NCI-H82 (cell line): ENCODE measurements at regions not wholly inside any gene's neighbourhood (a gene's known extent, or its start where the extent isn't known, plus 50 kb on each side); places are given as distances from the start of the nearest gene placed in this dataset.

Experiments
- DNase-seq: peaks from one replicate; lab custom pipeline; 2025; lab: John Stamatoyannopoulos, UW

DNA sequence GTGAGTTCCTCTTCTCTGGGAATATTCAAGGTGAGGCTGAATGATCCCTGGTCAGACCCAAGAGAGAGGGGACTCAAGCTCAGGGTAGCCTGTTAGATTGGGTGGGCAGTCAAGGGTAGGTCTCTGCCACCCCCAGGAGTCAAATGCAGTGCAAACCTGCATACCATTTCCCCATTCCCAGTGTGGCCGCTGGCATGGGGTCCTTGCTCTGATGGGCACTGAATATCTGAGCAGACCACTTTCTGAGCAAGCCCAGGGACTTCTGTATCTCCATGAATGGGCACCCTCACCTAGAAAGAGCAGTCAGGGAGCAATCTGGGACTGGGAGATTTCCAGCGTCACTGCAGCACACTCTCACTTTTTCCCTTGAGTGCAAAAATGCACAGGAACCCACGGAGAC, 573.7 kb downstream of the BCL11B start:
- DNase-seq, result no peak

GRCh38 chr14:98700748-98701147, 571.2 kb downstream of the BCL11B start:
- DNase-seq, result no peak

- DNase-seq, result no peak
Measured at GRCh38 chr14:98701377-98701776, 570.6 kb downstream of the BCL11B start.

DNA sequence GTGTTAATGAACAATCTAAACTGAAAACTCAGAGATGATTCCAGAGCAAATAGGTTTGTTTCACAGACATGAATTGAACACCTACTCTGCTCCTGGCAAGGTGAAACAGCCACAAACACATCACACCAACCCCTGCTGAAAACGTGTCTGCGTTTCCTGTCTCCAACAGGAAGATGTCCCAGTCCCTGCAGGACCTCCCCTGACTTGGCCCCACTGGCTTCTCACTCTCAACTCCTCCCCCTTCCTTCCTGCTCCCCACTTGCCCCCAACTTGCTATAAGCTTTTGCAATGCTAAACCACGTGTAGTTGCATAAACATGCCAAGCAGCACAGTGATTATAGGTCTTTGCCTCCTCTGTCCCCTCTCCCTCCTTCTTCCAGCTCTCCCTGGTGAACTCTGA, 567.6 kb downstream of the BCL11B start:
- DNase-seq, result no peak

DNA sequence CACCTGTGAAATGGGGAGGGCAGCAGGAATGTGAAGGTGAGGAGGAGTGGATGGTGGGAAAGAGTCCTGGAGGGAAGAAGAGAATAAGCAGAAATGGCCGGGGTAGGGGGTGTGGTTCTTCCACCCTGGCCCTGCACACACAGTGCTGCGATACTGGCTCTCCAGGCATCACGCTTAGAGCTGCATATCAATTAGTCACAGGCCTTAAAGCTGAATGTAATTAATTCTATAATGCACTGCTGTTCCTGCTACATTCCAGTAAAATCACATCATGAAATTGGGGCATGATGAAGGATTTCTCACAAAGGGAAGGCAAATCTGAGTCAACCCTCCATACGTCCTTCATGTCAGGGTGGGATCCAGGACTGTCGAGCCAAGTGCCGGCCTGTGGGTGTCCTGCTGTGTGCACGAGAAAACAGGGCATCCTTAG, 566.1 kb downstream of the BCL11B start:
- no peak for DNase-seq

- DNase-seq, result no peak
Measured at GRCh38 chr14:98707522-98707921, 564.5 kb downstream of the BCL11B start.

DNA sequence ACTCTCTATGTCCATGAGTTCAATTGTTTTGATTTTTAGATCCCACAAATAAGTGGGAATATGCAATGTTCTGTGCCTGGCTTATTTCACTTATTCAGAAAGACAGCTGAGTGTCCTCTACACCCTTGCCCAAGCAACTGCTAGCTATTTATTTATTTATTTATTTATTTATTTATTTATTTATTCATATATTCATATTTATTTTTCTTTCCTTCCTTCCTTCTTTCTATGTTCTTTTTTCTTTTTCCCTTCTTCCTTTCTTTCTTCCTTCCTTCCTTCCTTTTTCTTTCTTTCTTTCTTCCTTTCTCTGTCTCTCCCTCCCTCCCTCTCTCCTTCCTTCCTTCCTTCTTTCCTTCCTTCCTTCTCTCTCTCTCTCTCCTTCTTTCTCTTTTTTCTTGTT, 563.4 kb downstream of the BCL11B start:
- DNase-seq, result no peak

DNA sequence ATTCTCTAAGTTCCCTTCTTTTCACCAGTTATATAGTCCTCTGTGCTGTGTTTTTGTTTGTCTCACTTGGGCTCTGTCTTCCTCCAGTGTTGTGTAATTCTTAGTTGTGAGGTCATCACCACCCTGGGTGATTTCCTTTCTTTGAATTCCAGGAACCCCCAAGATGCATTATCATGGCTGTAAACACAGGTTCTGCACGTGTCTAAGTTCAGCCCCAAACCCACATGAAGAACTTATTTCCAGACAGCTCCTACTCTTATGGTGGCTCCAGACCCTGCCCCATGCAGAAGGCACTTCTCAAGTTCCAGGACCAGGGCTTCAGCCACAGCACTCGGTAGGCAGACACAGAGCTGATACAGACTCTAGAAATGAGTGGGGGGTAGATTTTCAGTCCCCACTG, 560.5 kb downstream of the BCL11B start:
- no peak for DNase-seq

DNA sequence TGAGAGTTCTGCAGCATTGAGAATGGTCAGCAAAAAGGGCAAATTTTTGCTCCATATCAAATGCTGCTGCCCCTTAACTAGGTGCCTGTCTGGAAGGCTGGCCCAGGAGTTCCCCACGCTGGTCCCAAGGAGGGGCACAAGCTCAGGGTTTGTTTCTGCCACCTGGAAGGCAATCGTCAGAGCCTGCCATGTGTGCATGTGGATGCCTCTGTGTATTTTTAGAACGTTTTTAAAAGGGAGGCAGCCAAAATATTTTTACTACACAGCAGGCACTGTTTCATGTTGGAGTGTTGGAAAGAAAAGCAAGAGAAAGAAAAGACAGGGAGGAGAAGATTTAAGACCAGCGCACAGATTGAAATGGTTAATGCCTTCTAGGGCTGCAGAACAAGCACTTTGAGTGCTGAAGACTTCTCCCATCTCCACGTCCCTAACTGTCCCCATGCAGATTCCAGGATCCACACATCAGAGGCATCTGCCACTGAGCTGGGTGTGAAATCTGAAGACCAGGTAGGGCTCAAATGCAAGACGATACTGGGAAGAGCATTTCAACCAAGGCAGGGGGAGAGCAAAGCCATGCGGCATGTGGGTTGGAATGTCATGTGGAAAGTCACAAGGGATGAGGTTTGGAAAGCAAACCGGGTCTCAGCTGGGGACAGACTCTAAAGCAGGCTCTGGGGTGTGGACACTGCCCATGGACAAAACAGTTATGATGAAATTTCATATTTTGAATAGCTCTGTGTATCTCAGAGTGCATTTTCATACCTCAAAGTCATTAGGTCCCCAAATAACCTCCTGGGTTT, 557.2 kb downstream of the BCL11B start:
- no peak for DNase-seq

DNA sequence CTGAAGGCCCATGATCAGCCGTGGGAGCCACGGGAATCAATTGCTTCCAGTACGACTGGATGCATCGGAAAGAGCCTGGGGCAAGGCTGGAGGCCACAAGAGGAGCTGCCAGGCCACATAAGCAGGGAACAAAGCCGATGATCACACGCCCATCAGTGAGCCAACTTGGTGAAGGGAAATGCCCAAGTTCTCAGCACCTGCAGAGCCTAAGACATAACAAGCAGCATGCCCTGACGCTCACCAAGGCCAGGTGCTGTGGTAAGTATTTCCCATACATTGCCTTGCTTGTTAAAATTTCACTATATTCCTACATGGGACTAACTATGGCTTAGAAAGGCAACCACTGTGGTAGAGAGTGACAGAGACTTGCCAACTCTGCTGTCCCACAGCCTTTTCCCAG, 555.9 kb downstream of the BCL11B start:
- no peak for DNase-seq

DNA sequence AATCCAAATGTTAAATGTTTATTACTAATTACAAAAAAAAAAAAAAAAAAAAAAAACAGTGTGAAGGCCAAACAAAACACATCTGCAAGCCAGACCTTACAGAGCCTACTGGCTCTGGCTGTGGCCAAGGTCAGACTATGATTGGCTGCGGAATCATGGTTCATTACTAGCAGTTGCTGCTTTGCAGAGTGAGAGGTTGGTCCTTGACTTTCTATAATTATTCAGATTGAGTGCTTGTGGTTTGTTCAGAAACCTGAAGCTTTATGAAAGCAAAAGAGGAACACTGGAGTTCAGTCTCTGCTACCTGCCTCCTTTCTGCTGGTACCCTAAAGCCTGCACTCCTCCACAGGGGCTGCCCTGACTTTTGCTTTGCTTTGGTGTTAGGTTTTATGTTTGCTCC, 550.9 kb downstream of the BCL11B start:
- DNase-seq, result no peak

- DNase-seq, result no peak
Measured at GRCh38 chr14:98724734-98725133, 547.3 kb downstream of the BCL11B start.

GRCh38 chr14:98725191-98725590, 546.8 kb downstream of the BCL11B start:
- no peak for DNase-seq

DNA sequence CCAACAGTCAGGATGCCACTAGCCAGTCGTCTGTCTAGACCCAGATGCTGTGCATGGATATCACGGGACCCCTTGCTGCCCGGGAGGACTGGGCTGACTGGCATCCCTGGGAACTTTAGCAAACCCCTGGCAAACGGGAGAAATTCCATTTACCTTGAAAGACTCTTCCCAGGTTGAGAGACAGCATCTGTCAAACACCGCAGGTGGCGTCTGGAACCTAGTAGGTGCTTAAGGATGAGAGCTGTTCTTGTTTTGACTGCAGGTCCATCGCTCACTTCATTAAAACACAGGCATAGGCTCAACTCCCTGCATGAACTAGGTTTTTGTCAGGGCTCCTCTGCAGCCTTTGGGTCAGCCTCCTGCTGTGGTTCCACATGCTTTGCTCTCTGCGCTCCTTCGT, 546.3 kb downstream of the BCL11B start:
- DNase-seq, result no peak

DNA sequence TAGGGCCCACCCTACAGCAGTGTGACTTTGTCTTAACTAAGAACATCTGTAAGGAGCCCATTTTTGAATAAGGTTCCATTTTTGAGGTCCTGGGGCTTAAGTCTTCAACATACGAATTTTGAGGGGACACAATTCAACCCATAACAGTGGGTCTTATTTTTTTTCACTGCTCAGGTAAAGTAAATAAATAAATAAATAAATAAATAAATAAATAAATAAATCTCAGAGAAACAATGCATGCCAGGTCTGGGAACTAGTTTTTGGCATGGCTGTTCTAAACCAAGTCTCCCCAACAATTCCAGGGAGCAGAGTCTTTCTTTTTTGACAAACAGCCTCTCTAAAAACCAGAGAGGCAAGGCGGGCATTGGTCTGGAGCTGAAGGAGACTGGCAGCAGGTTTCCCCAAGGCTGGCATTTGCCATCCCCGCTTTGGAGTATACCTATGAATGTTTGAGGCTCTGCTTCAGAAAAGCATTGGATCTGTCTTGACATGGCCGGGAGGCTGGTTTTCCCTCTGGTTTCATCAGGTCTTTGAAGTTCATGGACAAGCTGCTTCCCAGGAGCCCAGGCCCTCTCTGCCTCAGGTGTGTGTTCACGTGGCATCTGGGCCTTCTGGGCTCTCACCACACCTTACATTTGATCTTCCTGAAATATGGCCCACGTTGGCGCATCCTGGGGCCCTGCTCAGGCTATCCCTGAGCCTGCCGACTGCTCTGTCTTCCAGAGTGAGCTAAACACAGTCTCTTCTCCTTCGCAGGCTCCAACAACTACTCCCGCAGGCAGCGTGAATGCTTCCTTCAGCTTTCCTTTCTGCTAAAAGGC, 545.2 kb downstream of the BCL11B start:
- DNase-seq, result no peak

- no peak for DNase-seq
Measured at GRCh38 chr14:98728024-98728423, 544.0 kb downstream of the BCL11B start.

DNA sequence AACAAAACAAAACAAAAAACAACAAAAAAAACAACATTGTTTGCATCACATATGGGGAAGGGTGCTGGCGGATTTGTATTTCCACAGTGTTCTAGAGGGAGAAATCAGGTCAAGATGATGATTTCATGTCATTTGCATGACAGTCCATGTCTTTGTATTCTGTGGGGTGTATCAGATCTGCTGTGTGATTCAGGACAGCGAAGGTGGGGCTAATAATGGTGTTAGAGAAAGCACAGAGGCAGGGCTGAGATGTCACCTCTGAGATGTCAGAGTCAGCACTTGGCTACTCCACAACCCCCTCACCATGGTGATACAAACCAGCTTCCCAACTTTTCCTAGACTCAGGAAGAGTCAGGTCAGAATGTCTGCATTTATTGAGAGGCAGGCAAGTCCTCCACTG, 543.2 kb downstream of the BCL11B start:
- no peak for DNase-seq

GRCh38 chr14:98731286-98731685, 540.7 kb downstream of the BCL11B start:
- no peak for DNase-seq

- DNase-seq, result no peak
Measured at GRCh38 chr14:98731701-98732100, 540.3 kb downstream of the BCL11B start.

DNA sequence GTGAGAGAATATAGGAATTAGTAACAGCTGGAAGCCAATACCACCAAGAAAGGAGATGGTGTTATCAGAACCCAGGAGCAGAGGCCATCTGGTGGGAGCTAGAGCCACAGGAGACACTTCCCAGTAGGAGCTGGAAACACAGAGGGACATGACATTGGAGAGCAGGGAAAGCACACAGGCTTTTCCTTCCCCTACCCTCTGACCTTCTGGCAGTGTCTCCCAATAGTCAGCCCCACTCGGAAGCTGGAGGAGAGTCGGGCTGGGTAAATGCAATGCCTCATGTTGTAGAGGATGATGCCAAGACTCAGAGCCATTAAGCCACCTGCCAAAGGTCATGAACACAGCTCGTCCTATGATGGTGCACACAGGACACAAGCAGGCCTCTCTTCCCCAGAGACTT, 538.5 kb downstream of the BCL11B start:
- DNase-seq, result no peak

DNA sequence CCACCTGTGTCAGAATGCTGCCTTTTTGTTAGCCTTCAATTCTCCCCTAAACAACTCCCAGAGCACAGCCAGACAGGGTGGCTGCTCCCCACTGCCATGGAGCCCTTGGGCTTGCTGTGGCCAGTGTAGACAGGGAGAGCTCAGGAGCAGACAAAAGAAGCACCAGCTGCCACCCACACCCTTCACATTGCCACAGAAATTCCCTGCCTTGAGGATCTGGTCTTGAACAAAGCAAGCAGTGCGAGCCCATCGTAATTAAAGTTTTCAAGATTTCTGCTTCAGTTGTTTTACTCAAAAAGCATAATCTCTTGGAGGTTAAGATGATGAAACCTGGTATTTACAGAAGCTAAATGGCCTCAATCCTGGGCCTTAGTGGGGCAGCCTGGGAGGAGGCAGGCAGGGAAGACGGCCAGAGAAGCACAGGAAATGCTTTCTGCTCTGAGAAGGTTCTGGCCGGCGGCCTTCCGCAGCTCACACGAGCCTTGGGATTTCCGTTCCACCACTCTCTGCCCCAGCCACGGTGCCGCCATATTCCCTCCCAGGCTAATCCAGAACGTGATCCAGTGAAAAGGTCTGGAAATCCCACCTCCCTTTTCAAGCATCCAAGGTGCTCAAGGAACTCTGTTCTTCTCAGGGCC, 535.2 kb downstream of the BCL11B start:
- DNase-seq, result no peak

DNA sequence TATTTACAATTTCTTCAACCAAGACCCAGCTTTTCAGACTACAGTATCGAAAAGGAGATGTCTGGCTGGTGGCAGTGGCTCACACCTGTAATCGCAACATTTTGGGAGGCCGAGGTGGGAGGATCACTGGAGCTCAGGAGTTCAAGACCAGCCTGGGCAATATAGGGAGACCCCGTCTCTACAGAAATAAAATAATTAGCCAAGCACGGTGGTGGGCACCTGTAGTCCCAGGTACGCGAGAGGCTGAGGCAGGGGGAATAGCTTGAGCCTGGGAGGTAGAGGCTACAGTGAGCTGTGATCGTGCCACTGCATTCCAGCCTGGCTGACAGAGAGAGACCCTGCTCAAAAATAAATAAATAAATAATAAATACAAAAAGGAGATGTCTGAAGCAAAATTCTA, 530.5 kb downstream of the BCL11B start:
- no peak for DNase-seq

DNA sequence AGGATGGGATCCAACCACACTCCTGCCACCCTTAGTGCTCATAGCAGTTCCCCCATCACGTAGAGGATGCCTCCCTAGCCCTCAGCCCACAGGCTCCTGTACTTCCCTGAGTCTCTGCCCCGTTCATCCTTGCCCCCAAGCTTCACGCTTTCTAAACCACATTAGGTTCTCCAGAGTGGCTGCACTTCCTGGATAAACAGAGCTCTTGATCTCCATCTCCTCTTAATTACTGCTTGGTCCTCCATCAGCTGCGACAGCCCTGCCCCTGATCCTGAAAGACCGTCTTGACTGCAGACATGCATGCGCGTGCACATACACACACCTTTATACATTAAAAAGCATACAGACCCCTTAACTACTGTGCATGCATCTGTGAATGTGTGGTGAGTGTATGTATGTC, 530.0 kb downstream of the BCL11B start:
- DNase-seq, result no peak
